ENCODE measurements at regions not wholly inside any gene's neighbourhood (a gene's known extent, or its start where the extent isn't known, plus 50 kb on each side); places are given as distances from the start of the nearest gene placed in this dataset.

- no peak overlapping the region for H3K4me3 Mint-ChIP-seq
- ATAC-seq, result no peak
- H3K9me3 ChIP-seq (ENCODE audit: control insufficient read depth, insufficient read depth, low read length), result no peaks in the 10 kb centered on the region
- H3K9me3 Mint-ChIP-seq, result no peaks in the 10 kb centered on the region
- peaks cover 20 to 48% of the 10 kb centered on the region in 2 donors for H3K4me1 Mint-ChIP-seq
- H3K4me3 ChIP-seq (ENCODE audit: low read length), result no peak overlapping the region
- no peak overlapping the region for H3K27ac ChIP-seq (ENCODE audit: low read length)
- no peaks in the 10 kb centered on the region for H3K36me3 Mint-ChIP-seq
- intact Hi-C loops (cut with micrococcal nuclease), result no loop called here
- H3K27me3 Mint-ChIP-seq (ENCODE audit: low read depth in 2 of 2), result peaks cover 0 to 5% of the 10 kb centered on the region in 2 donors
- WGBS (ENCODE audit: insufficient coverage), result 91% methylated on average over 27 of the region's 27 CpGs
- H3K36me3 ChIP-seq (ENCODE audit: control insufficient read depth, insufficient read depth, low read length), result no peaks in the 10 kb centered on the region
- no peak overlapping the region for H3K27ac Mint-ChIP-seq
- no peak for TF ChIP-seq CTCF (IDR thresholded peaks at IDR 0.05)
- H3K4me1 ChIP-seq (ENCODE audit: control insufficient read depth, insufficient read depth, low read length), result peaks cover 36% of the 10 kb centered on the region
- no peak for DNase-seq
- H3K27me3 ChIP-seq (ENCODE audit: control insufficient read depth, insufficient read depth, low read length), result no peaks in the 10 kb centered on the region
Observed at GRCh38 chr12:124482901-124483799, 84.3 kb downstream of the NCOR2 start.

- intact Hi-C loops (cut with micrococcal nuclease), result no loop called here
- H3K27ac ChIP-seq (ENCODE audit: low read length), result no peak overlapping the region
Observed at GRCh38 chr12:124482567-124482893, 84.9 kb downstream of the NCOR2 start.

GRCh38 chr12:124481772-124482566, 85.4 kb downstream of the NCOR2 start:
- DNase-seq (peak in 1 of 2 donors; percentile 16), ATAC-seq (peak; percentile 7 to 51 (median 41))
- 71% methylated on average over 17 of the region's 19 CpGs for WGBS (ENCODE audit: insufficient coverage)
- H3K27me3 ChIP-seq (ENCODE audit: control insufficient read depth, insufficient read depth, low read length), result no peaks in the 10 kb centered on the region
- H3K36me3 Mint-ChIP-seq, result no peaks in the 10 kb centered on the region
- no peaks in the 10 kb centered on the region for H3K9me3 ChIP-seq (ENCODE audit: control insufficient read depth, insufficient read depth, low read length)
- H3K27ac ChIP-seq (ENCODE audit: low read length), result no peak overlapping the region
- H3K27ac Mint-ChIP-seq, result peak overlapping the region in 1 of 2 donors; percentile 39
- peaks cover 36% of the 10 kb centered on the region for H3K4me1 ChIP-seq (ENCODE audit: control insufficient read depth, insufficient read depth, low read length)
- H3K4me3 Mint-ChIP-seq, result no peak overlapping the region
- H3K4me1 Mint-ChIP-seq, result peaks cover 20 to 43% of the 10 kb centered on the region in 2 donors
- H3K27me3 Mint-ChIP-seq (ENCODE audit: low read depth in 2 of 2), result peaks cover 0 to 5% of the 10 kb centered on the region in 2 donors
- TF ChIP-seq CTCF (IDR thresholded peaks at IDR 0.05), result no peak
- no peak overlapping the region for H3K4me3 ChIP-seq (ENCODE audit: low read length)
- intact Hi-C loops (cut with micrococcal nuclease), result no loop called here
- H3K9me3 Mint-ChIP-seq, result no peaks in the 10 kb centered on the region
- H3K36me3 ChIP-seq (ENCODE audit: control insufficient read depth, insufficient read depth, low read length), result no peaks in the 10 kb centered on the region

More at GRCh38 chr12:124482567-124482893, 84.9 kb downstream of the NCOR2 start:
- Mint-ChIP-seq H3K4me1 (peaks cover 20 to 46% of the 10 kb centered on the region in 2 donors), H3K27ac (peak overlapping the region in 1 of 2 donors; percentile 39), H3K36me3 (no peaks in the 10 kb centered on the region), H3K9me3 (no peaks in the 10 kb centered on the region), H3K4me3 (no peak overlapping the region), H3K27me3 (ENCODE audit: low read depth in 2 of 2) (peaks cover 0 to 5% of the 10 kb centered on the region in 2 donors)
- no peaks in the 10 kb centered on the region for H3K9me3 ChIP-seq (ENCODE audit: control insufficient read depth, insufficient read depth, low read length)
- DNase-seq (no peak), ATAC-seq (no peak)
- peaks cover 36% of the 10 kb centered on the region for H3K4me1 ChIP-seq (ENCODE audit: control insufficient read depth, insufficient read depth, low read length)
- no peaks in the 10 kb centered on the region for H3K27me3 ChIP-seq (ENCODE audit: control insufficient read depth, insufficient read depth, low read length)
- TF ChIP-seq CTCF (IDR thresholded peaks at IDR 0.05), result no peak
- WGBS (ENCODE audit: insufficient coverage), result 93% methylated on average over 6 of the region's 6 CpGs
- no peaks in the 10 kb centered on the region for H3K36me3 ChIP-seq (ENCODE audit: control insufficient read depth, insufficient read depth, low read length)
- H3K4me3 ChIP-seq (ENCODE audit: low read length), result no peak overlapping the region
